GM13977 (cell line): ENCODE measurements at regions not wholly inside any gene's neighbourhood (a gene's known extent, or its start where the extent isn't known, plus 50 kb on each side); places are given as distances from the start of the nearest gene placed in this dataset.
"Not testable (repeated sequence)": the region's sequence is repeated elsewhere in the genome, so short reads cannot be mapped to it uniquely, and the experiment has no call there.

Source experiments
- DNase-seq: peaks from one replicate; pipeline ENCODE4 v3.0.0; 2012; ENCODE audit warnings: low spot score
- in situ Hi-C: fragments of 300-500 bp; cut with MboI; formaldehyde crosslinking; loops from one replicate; pipeline ENCODE4 v1.12.0; 2022; ENCODE audit warnings: low sequenced_read_pairs, low pct_unique_long_range_greater_than_20kb, mixed read lengths, inconsistent platforms; ENCODE audit not compliant: unreplicated experiment
- TF ChIP-seq, protein P1 (sequence below): IDR thresholded peaks from 2 replicates; pipeline ENCODE4 v1.5.1; 2012; ENCODE audit warnings: mild to moderate bottlenecking, control low read depth; ENCODE audit not compliant: insufficient read depth; ENCODE audit errors: extremely low read depth, missing control alignments

DNA sequence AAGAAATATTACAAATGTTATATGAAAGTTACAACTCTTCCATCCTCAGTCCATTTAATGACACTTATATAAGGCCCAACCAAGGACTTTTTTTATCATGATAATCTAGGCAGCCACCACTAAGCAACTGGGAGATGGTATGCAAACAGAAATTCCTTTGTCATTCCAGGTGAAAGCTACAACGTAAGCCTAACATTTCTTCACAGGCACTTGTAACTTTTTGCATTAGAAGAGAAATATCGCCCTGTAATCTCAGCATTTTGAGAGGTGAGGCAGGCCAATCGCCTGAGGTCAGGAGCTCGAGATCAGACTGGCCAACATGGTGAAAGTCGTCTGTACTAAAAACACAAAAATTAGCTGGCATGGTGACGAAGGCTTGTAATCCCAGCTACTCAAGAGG lies 581.2 kb upstream of the SLC8A1 start:
- in situ Hi-C loops: no loop called here
- DNase-seq: no peak
- TF ChIP-seq, protein P1, sequence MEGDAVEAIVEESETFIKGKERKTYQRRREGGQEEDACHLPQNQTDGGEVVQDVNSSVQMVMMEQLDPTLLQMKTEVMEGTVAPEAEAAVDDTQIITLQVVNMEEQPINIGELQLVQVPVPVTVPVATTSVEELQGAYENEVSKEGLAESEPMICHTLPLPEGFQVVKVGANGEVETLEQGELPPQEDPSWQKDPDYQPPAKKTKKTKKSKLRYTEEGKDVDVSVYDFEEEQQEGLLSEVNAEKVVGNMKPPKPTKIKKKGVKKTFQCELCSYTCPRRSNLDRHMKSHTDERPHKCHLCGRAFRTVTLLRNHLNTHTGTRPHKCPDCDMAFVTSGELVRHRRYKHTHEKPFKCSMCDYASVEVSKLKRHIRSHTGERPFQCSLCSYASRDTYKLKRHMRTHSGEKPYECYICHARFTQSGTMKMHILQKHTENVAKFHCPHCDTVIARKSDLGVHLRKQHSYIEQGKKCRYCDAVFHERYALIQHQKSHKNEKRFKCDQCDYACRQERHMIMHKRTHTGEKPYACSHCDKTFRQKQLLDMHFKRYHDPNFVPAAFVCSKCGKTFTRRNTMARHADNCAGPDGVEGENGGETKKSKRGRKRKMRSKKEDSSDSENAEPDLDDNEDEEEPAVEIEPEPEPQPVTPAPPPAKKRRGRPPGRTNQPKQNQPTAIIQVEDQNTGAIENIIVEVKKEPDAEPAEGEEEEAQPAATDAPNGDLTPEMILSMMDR: no peak

DNA sequence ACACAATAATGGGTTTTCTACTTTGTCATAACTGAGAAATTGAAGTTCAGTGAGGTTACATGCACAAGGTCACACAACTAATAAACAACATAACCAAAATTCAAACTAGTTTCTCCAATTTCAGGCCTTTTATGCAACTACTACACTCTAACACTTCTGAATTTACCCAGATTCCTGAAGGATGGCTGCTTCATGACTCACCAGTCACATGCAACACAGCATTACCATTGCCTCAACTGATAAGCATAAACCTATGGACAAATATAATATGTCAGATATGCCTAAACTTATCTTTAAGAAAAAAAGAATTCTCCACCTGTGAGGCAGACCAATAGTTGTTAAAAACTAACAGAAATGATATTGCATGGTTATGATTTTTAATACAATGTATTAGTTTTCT lies 586.5 kb upstream of the SLC8A1 start:
- in situ Hi-C loops: no loop called here
- no peak for DNase-seq
- TF ChIP-seq, protein P1: no peak

DNA sequence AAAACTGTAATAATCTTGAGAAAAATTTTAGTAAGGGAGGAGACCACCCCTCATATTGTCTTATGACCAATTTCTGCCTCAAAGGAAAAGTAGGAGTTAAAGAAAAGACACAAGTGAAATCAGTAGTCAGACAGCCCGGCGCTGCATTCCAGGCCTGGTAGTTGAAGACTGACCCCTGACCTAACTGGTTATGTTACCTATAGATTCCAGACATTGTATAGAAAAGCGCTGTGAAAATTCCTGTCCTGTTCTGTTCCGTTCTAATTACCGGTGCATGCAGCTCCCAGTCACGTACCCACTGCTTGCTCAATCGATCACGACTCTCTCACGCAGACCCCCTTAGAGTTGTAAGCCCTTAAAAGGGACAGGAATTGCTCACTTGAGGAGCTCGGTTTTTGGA lies 587.9 kb upstream of the SLC8A1 start:
- DNase-seq, in situ Hi-C loops: not testable (repeated sequence)

DNA sequence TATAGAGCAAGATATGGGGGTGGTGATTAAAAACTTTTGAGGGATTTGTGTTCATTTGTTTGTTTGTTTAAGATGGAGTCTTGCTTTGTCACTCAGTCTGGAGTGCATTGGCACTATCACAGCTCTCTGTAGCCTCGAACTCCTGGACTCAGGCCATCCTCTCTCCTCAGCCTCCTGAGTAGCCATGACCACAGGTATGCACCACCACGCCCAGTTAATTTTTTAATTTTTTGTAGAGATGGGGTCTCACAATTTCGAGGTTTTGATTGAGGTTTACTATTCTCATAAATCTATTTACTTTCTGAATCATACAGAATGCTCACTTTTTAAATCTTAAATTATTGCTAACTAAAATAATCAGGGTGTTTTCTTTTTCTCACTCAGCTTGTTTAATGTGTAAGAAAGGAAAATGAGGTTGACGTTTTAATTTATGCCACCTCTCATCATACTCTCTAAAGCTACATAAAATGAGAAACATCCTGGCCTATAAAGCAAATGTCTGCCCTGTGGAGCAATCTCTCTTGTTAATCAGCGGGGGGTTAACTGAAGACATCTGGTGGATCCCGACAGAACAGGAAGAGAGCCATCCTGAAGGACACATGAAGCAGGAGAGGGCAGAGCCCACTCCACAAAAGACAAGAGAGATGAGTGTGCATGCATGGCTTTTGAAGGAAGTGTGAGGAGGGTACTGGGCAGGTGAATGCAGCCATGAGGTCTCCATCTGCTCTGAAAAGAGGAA lies 589.1 kb upstream of the SLC8A1 start:
- DNase-seq: no peak
- TF ChIP-seq, protein P1: no peak
- in situ Hi-C loops: no loop called here

DNA sequence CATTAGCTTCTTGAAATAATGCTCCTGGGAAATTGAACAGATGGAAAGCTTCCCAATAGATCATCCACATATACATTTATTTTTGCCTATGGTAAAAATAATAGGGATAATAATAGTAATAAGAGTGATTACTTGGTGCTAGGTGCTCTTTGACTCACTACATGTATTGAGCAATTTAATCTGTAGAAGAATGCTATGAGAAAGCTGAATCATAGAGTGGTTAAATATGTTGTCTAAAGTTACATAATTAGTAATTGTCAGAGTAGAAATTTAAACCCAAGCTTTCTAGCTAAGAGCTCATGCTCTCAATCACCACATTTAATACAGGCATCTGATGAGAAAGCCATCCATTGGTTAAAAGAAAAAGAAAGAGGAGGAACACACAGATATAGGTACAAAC lies 590.5 kb upstream of the SLC8A1 start:
- TF ChIP-seq, protein P1: no peak
- no peak for DNase-seq
- in situ Hi-C loops: no loop called here

DNA sequence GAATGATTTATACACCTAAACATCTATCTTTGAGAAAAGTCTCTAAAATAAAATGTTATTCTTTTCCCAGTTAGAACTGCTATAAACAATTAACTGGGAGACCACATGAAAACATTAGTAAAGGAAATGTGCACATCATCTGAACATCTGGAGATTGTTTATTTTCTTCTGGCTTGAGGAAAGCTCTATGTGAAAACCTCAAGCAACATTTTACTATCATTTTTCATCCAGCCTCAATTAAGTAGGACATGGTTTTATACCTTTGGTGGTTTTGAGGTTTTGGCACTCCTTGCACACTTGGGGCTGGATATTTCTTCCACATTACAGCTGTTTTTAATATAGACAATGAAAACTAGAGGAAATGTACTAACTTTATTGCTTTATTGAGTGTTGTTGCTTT lies 609.5 kb upstream of the SLC8A1 start:
- TF ChIP-seq, protein P1: no peak
- DNase-seq: no peak
- in situ Hi-C loops: no loop called here

DNA sequence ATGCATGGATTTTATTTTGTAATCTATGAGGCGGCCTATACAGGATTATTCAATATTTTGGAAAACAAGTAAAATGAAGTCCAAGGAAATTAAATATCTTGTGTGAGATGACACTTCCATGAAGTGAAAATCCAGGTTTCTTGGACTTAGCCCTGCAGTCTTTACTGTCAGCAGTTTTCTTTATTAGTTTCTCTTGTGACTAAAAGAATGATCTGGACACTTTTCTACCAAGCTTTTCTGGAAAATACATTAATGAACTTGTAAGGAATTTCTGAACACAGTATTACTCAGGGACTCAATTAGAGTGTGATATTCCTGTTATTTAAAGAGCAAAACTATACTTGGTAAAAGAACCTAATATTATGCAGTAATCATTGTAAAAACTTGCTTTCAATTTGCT lies 610.4 kb upstream of the SLC8A1 start:
- TF ChIP-seq, protein P1: no peak
- in situ Hi-C loops: no loop called here
- no peak for DNase-seq
